ENCODE measurements at regions not wholly inside any gene's neighbourhood (a gene's known extent, or its start where the extent isn't known, plus 50 kb on each side); places are given as distances from the start of the nearest gene placed in this dataset.
"Not testable (repeated sequence)": the region's sequence is repeated elsewhere in the genome, so short reads cannot be mapped to it uniquely, and the experiment has no call there.

- H3K27me3 ChIP-seq = no peaks in the 10 kb centered on the region
- H3K4me1 ChIP-seq (ENCODE audit: low read depth) = no peaks in the 10 kb centered on the region
- TF ChIP-seq, protein P1, sequence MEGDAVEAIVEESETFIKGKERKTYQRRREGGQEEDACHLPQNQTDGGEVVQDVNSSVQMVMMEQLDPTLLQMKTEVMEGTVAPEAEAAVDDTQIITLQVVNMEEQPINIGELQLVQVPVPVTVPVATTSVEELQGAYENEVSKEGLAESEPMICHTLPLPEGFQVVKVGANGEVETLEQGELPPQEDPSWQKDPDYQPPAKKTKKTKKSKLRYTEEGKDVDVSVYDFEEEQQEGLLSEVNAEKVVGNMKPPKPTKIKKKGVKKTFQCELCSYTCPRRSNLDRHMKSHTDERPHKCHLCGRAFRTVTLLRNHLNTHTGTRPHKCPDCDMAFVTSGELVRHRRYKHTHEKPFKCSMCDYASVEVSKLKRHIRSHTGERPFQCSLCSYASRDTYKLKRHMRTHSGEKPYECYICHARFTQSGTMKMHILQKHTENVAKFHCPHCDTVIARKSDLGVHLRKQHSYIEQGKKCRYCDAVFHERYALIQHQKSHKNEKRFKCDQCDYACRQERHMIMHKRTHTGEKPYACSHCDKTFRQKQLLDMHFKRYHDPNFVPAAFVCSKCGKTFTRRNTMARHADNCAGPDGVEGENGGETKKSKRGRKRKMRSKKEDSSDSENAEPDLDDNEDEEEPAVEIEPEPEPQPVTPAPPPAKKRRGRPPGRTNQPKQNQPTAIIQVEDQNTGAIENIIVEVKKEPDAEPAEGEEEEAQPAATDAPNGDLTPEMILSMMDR (IDR thresholded peaks at IDR 0.05; ENCODE audit: low read depth, low read length) = no peak
- no peaks in the 10 kb centered on the region for H3K36me3 ChIP-seq
- H3K27ac ChIP-seq = no peak overlapping the region
- DNase-seq (ENCODE audit: low read depth in 1 of 2, low spot score in 1 of 2) = no peak
- no peak overlapping the region for H3K4me3 ChIP-seq
- no peaks in the 10 kb centered on the region for H3K9me3 ChIP-seq (ENCODE audit: low read depth)
Observed at GRCh38 chr1:147409886-147410285, 131.4 kb upstream of the BCL9 start.

DNA sequence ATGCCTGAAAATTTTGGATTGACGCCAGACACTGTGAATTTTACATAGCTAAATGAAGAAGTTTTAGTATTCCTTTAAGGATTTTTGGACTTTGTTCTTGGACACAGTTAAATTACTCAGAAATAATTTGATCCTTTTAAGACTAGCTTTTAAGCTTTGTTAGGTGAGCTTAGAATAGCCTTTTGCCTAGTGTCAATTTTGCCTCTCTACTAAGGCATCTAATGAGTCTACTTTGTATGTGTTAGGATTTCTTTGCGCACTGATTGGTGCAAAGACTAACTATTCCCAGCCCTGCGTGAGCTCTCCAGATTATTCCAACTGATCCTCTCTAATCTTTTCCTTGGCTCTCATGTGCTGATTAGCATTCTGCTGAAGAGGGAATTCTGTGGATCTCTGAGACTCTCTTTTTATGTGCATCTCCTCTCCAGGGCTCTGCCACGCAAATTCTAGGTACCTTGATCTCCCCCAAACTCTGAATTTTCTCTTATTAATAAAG lies 128.1 kb upstream of the BCL9 start:
- Histone ChIP-seq H3K9me3 (ENCODE audit: low read depth) (no peaks in the 10 kb centered on the region), H3K36me3 (no peaks in the 10 kb centered on the region), H3K4me3 (no peak overlapping the region), H3K27me3 (no peaks in the 10 kb centered on the region), H3K4me1 (ENCODE audit: low read depth) (no peaks in the 10 kb centered on the region), H3K27ac (no peak overlapping the region)
- TF ChIP-seq, protein P1 (IDR thresholded peaks at IDR 0.05; ENCODE audit: low read depth, low read length) = no peak
- DNase-seq (ENCODE audit: low read depth in 1 of 2, low spot score in 1 of 2) = no peak

DNA sequence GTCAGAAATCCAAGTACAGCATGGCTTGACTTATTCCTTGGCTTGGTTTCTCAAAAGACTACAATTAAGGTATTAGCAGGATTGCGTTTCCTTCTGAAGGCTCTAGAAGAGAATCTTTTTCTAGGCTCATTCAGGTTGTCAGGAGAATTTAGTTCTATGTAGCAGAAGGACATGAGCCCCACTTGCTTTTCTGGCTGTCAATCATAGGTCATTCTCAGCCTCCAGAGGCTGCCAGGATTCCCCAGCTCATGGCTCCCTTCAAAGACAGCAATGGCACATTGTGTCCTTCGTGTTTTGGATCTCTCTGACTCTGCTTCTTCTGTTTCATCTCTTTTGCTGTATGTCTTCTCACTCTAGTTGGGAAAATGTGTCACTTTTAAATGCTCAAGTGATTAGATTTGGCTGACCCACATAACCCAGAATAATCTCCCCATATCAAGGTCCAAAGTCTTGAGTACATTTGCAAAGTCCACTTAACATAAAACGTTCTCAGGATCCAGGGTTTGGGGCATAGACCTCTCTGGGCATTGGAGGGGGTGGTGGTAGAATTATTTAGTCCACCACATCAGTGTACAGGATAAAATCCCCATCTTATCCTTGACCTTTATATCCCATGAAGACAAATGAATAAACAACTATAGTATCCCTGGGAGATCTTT lies 126.7 kb upstream of the BCL9 start:
- DNase-seq (ENCODE audit: low read depth in 1 of 2, low spot score in 1 of 2) = no peak
- Histone ChIP-seq H3K4me1 (ENCODE audit: low read depth) (no peaks in the 10 kb centered on the region), H3K36me3 (no peaks in the 10 kb centered on the region), H3K27ac (no peak overlapping the region), H3K9me3 (ENCODE audit: low read depth) (no peaks in the 10 kb centered on the region), H3K4me3 (no peak overlapping the region), H3K27me3 (no peaks in the 10 kb centered on the region)
- TF ChIP-seq, protein P1 (IDR thresholded peaks at IDR 0.05; ENCODE audit: low read depth, low read length) = no peak

DNA sequence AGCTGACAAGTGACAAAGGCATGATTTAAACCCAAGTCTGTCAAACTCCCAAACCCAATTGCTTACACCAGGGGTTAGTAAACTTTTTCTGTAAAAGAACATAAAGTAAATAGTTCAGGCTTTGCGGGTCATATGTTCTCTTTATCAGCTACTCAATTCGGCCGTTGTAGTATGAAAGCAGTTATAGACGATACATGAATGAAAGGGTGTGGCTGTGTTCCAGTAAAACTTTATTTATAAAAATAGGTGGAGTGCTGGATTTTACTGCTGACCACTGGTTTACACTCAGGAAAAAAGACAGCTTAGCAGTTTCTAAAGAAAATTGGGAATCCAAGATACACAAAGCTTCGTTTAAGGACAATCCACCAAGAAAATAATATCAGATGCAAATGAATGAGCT lies 124.3 kb upstream of the BCL9 start:
- no peaks in the 10 kb centered on the region for H3K27me3 ChIP-seq
- TF ChIP-seq, protein P1 (IDR thresholded peaks at IDR 0.05; ENCODE audit: low read depth, low read length) = no peak

DNA sequence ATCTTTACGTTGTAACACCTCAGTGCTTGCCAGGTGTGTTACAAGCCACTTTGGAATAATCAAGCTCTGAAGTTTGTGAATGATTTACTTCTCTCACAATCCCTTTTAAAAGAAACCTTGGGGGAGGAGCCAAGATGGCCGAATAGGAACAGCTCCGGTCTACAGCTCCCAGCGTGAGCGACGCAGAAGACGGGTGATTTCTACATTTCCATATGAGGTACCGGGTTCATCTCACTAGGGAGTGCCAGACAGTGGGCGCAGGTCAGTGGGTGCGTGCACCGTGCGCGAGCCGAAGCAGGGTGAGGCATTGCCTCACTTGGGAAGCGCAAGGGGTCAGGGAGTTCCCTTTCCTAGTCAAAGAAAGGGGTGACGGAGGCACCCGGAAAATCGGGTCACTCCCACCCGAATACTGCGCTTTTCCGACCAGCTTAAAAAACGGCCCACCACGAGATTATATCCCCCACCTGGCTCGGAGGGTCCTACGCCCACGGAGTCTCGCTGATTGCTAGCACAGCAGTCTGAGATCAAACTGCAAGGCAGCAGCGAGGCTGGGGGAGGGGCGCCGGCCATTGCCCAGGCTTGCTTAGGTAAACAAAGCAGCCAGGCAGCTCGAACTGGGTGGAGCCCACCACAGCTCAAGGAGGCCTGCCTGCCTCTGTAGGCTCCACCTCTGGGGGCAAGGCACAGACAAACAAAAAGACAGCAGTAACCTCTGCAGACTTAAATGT lies 118.0 kb upstream of the BCL9 start:
- H3K36me3 ChIP-seq; H3K9me3 ChIP-seq (ENCODE audit: low read depth); H3K27me3 ChIP-seq; DNase-seq (ENCODE audit: low read depth in 1 of 2, low spot score in 1 of 2); H3K27ac ChIP-seq; H3K4me1 ChIP-seq (ENCODE audit: low read depth); H3K4me3 ChIP-seq: not testable (repeated sequence)

More for the DNA sequence above, 124.3 kb upstream of the BCL9 start:
- no peak for DNase-seq (ENCODE audit: low read depth in 1 of 2, low spot score in 1 of 2)
- H3K9me3 ChIP-seq (ENCODE audit: low read depth) = no peaks in the 10 kb centered on the region
- no peak overlapping the region for H3K4me3 ChIP-seq
- no peaks in the 10 kb centered on the region for H3K36me3 ChIP-seq
- H3K27ac ChIP-seq = no peak overlapping the region
- no peaks in the 10 kb centered on the region for H3K4me1 ChIP-seq (ENCODE audit: low read depth)

- Histone ChIP-seq H3K4me1 (ENCODE audit: low read depth) (no peaks in the 10 kb centered on the region), H3K27ac (no peak overlapping the region), H3K9me3 (ENCODE audit: low read depth) (no peaks in the 10 kb centered on the region), H3K4me3 (no peak overlapping the region), H3K27me3 (no peaks in the 10 kb centered on the region), H3K36me3 (no peaks in the 10 kb centered on the region)
- TF ChIP-seq, protein P1 (IDR thresholded peaks at IDR 0.05; ENCODE audit: low read depth, low read length) = no peak
- DNase-seq (ENCODE audit: low read depth in 1 of 2, low spot score in 1 of 2) = no peak
Observed at GRCh38 chr1:147434921-147435320, 106.4 kb upstream of the BCL9 start.

All from cardiac muscle cell (in vitro differentiated cells and primary cell).